ENCODE measurements at regions not wholly inside any gene's neighbourhood (a gene's known extent, or its start where the extent isn't known, plus 50 kb on each side); places are given as distances from the start of the nearest gene placed in this dataset.
"Not testable (repeated sequence)": the region's sequence is repeated elsewhere in the genome, so short reads cannot be mapped to it uniquely, and the experiment has no call there.

- FAIRE-seq, result no peak
Measured at GRCh38 chr21:23811805-23812204, 1795.5 kb downstream of the MRPL39 start.

- FAIRE-seq, result no peak
Measured at GRCh38 chr21:23809573-23809972, 1797.7 kb downstream of the MRPL39 start.

GRCh38 chr21:23806966-23807548, 1800.2 kb downstream of the MRPL39 start:
- not testable (repeated sequence) for FAIRE-seq

- FAIRE-seq, result no peak
Measured at GRCh38 chr21:23804866-23805265, 1802.4 kb downstream of the MRPL39 start.

- no peak for FAIRE-seq
Measured at GRCh38 chr21:23801292-23801691, 1806.0 kb downstream of the MRPL39 start.

GRCh38 chr21:23799376-23799775, 1807.9 kb downstream of the MRPL39 start:
- FAIRE-seq, result no peak

- FAIRE-seq, result no peak
Measured at GRCh38 chr21:23792300-23792699, 1815.0 kb downstream of the MRPL39 start.

- no peak for FAIRE-seq
Measured at GRCh38 chr21:23789864-23790263, 1817.4 kb downstream of the MRPL39 start.

GRCh38 chr21:23780326-23780725, 1827.0 kb downstream of the MRPL39 start:
- no peak for FAIRE-seq

GRCh38 chr21:23743821-23744220, 1863.5 kb downstream of the MRPL39 start:
- FAIRE-seq, result no peak

GRCh38 chr21:23740463-23740862, 1866.8 kb downstream of the MRPL39 start:
- no peak for FAIRE-seq

- no peak for FAIRE-seq
Measured at GRCh38 chr21:23732776-23733175, 1874.5 kb downstream of the MRPL39 start.

GRCh38 chr21:23729331-23729730, 1878.0 kb downstream of the MRPL39 start:
- FAIRE-seq, result no peak

- no peak for FAIRE-seq
Measured at GRCh38 chr21:23725576-23725975, 1881.7 kb downstream of the MRPL39 start.

GRCh38 chr21:23718446-23719285, 1888.6 kb downstream of the MRPL39 start:
- FAIRE-seq, result no peak

- FAIRE-seq, result no peak
Measured at GRCh38 chr21:23712166-23712565, 1895.1 kb downstream of the MRPL39 start.

GRCh38 chr21:23706431-23706830, 1900.8 kb downstream of the MRPL39 start:
- FAIRE-seq, result no peak

- no peak for FAIRE-seq
Measured at GRCh38 chr21:23699402-23699801, 1907.9 kb downstream of the MRPL39 start.

GRCh38 chr21:23698619-23699018, 1908.7 kb downstream of the MRPL39 start:
- FAIRE-seq, result no peak

GRCh38 chr21:23695443-23695842, 1911.8 kb downstream of the MRPL39 start:
- FAIRE-seq, result no peak

GRCh38 chr21:23694390-23694789, 1912.9 kb downstream of the MRPL39 start:
- FAIRE-seq, result no peak

GRCh38 chr21:23690316-23690715, 1917.0 kb downstream of the MRPL39 start:
- no peak for FAIRE-seq

- no peak for FAIRE-seq
Measured at GRCh38 chr21:23686737-23687523, 1920.4 kb downstream of the MRPL39 start.

GRCh38 chr21:23684431-23684830, 1922.8 kb downstream of the MRPL39 start:
- no peak for FAIRE-seq

Data from islet of Langerhans (tissue), 1 donor.